K562 (cell line): ENCODE measurements at regions not wholly inside any gene's neighbourhood (a gene's known extent, or its start where the extent isn't known, plus 50 kb on each side); places are given as distances from the start of the nearest gene placed in this dataset.

Source experiments
- CHD4 ChIP-seq: fragments of 200-600 bp; sonication (generic); IDR thresholded peaks from 3 replicates; pipeline ENCODE4 v1.6.1; 2012; ENCODE audit warnings: low read depth, mild to moderate bottlenecking, mixed read lengths, low read length, inconsistent platforms; ENCODE audit not compliant: insufficient read depth, insufficient replicate concordance, poor library complexity, severe bottlenecking
- CTCF ChIP-seq, 3 experiments: IDR thresholded peaks in 2 of 3; conservative IDR thresholded peaks in 1 of 3; 2 replicates each; pipeline ENCODE4 v1.5.1; 2011 to 2012; ENCODE audit warnings: low read length in 3 of 3, mild to moderate bottlenecking in 3 of 3, control low read depth in 2 of 3, improper control_type of control experiment in 1 of 3, inconsistent platforms in 1 of 3, low read depth in 1 of 3, mixed read lengths in 1 of 3, moderate library complexity in 1 of 3; ENCODE audit not compliant: insufficient read depth in 2 of 3
- EZH2 ChIP-seq: IDR thresholded peaks from 2 replicates; pipeline ENCODE4 v1.6.1; 2012; ENCODE audit warnings: low read depth, mild to moderate bottlenecking, inconsistent platforms, low read length, borderline replicate concordance
- NCOR1 ChIP-seq: fragments of 450-650 bp; IDR thresholded peaks from 2 replicates; pipeline ENCODE4 v1.6.1; 2016; ENCODE audit warnings: mild to moderate bottlenecking, moderate library complexity
- NR2C1 ChIP-seq, 2 experiments: fragments of 450-650 bp; IDR thresholded peaks; 2 replicates each; pipeline ENCODE4 v1.6.1; 2017; ENCODE audit warnings: mild to moderate bottlenecking in 2 of 2, antibody characterized with exemption in 1 of 2, inconsistent platforms in 1 of 2, missing compliant biosample characterization in 1 of 2, missing genetic modification characterization in 1 of 2
- SMARCA4 ChIP-seq: fragments of 450-650 bp; IDR thresholded peaks from 2 replicates; pipeline ENCODE4 v1.6.1; 2016
- TCF7 ChIP-seq: sonication (generic); IDR thresholded peaks from 2 replicates; pipeline ENCODE4 v1.6.1; 2016; ENCODE audit warnings: antibody characterized with exemption, borderline replicate concordance
- UBTF ChIP-seq, 2 experiments: IDR thresholded peaks; 2 replicates each; pipeline ENCODE4 v1.6.1; 2012; ENCODE audit warnings: improper control_type of control experiment in 2 of 2, low read depth in 2 of 2, low read length in 2 of 2, borderline replicate concordance in 1 of 2
- USF1 ChIP-seq: sonication (generic); formaldehyde crosslinking; IDR thresholded peaks from 2 replicates; pipeline ENCODE4 v1.9.0; 2022; ENCODE audit warnings: mild to moderate bottlenecking, missing genetic modification reagents
- ZC3H11A ChIP-seq: IDR thresholded peaks from 2 replicates; pipeline ENCODE4 v1.6.1; 2012; ENCODE audit warnings: low read depth, low read length, improper control_type of control experiment
- ZNF449 ChIP-seq: fragments of 250-450 bp; sonication (Bioruptor Pico); IDR thresholded peaks from 2 replicates; pipeline ENCODE4 v1.8.0; 2022; ENCODE audit warnings: moderate library complexity, mild to moderate bottlenecking, inconsistent platforms
- ZSCAN29 ChIP-seq: fragments of 450-650 bp; IDR thresholded peaks from 2 replicates; pipeline ENCODE4 v1.6.1; 2017

- no peak for TF ChIP-seq CTCF (IDR thresholded peaks at IDR 0.05 in 2 of 3, conservative IDR thresholded peaks at IDR 0.05 in 1 of 3; ENCODE audit: insufficient read depth in 2 of 3, low read depth in 1 of 3, low read length in 3 of 3)
- TF ChIP-seq NCOR1: no peak
- TF ChIP-seq ZNF449 (CRISPR knock-in tag): no peak
- no peak for TF ChIP-seq NR2C1 (IDR thresholded peaks at IDR 0.05)
- no peak for TF ChIP-seq NR2C1 (tag; IDR thresholded peaks at IDR 0.05)
- TF ChIP-seq ZSCAN29: no peak
- TF ChIP-seq EZH2: no peak
- no peak for TF ChIP-seq ZC3H11A
- TF ChIP-seq SMARCA4: no peak
- no peak for TF ChIP-seq USF1 (CRISPR knock-in tag)
- no peak for TF ChIP-seq CHD4
- no peak for TF ChIP-seq UBTF (IDR thresholded peaks at IDR 0.05; ENCODE audit: borderline replicate concordance in 1 of 2, low read depth in 2 of 2, low read length in 2 of 2)
- no peak for TF ChIP-seq TCF7
Observed at GRCh38 chrX:40971736-40972135, 113.5 kb upstream of the USP9X start.
